HepG2 (cell line): ENCODE measurements at regions not wholly inside any gene's neighbourhood (a gene's known extent, or its start where the extent isn't known, plus 50 kb on each side); places are given as distances from the start of the nearest gene placed in this dataset.

Experiments used
- ATAC-seq: fragments of 200-7000 bp; cut with Tn5 transposase; 3 replicates; pipeline ENCODE4 v1.9.1; 2020; ENCODE audit warnings: mild to moderate bottlenecking, moderate library complexity
- BruUV-seq: library from RNA; stranded (reverse); fragments of 400-500 nt; replicated peaks from 2 replicates; lab custom pipeline; 2021; lab: Mats Ljungman, UMichigan
- CTCF ChIA-PET: fragments of 300-600 bp; formaldehyde crosslinking; extraction: SDS; loops from one replicate; lab custom pipeline; 2021; ENCODE audit warnings: low total read pairs, inconsistent platforms, low intra/inter-chr PET ratio; lab: Yijun Ruan, JAX
- POLR2A ChIA-PET: fragments of 350-600 bp; sonication (Branson Sonifier 250); formaldehyde crosslinking; loops from one replicate; lab custom pipeline; 2020; ENCODE audit warnings: antibody characterized with exemption, inconsistent platforms; lab: Yijun Ruan, JAX
- DNase-seq: peaks from one replicate; pipeline ENCODE4 v3.0.0-alpha.2; 2015; ENCODE audit warnings: low spot score
- FAIRE-seq: peaks from 3 replicates; lab custom pipeline; 2011; peaks lifted over from hg19 to GRCh38; lab: Jason Lieb, UNC
- H2AFZ ChIP-seq: one replicate; pipeline ENCODE4 v1.6.1; 2011; ENCODE audit warnings: low read length, inconsistent platforms
- H3K27ac ChIP-seq: fragments of 300-600 bp; 3 replicates; pipeline ENCODE4 v1.8.0; 2011; ENCODE audit warnings: mixed run types, mild to moderate bottlenecking, mixed read lengths, low read length, inconsistent platforms; ENCODE audit not compliant: insufficient read depth; ENCODE audit errors: extremely low read length
- H3K27me3 ChIP-seq, 2 experiments: fragments of 200-600 bp in 1 of 2; 2 replicates in 1 of 2; 3 replicates in 1 of 2; pipeline versions ENCODE4 v1.6.0 to v1.8.0; 2011; ENCODE audit warnings: low read length in 2 of 2, mild to moderate bottlenecking in 2 of 2, moderate library complexity in 2 of 2, inconsistent platforms in 1 of 2; ENCODE audit not compliant: insufficient read depth in 2 of 2, control insufficient read depth in 1 of 2
- H3K36me3 ChIP-seq, 2 experiments: fragments of 200-600 bp in 1 of 2; replicated peaks in 1 of 2; 2 replicates in 1 of 2; 3 replicates in 1 of 2; pipeline versions ENCODE4 v1.5.1 to v1.8.0; 2011; ENCODE audit warnings: low read length in 2 of 2, inconsistent platforms in 1 of 2; ENCODE audit not compliant: insufficient read depth in 2 of 2, control insufficient read depth in 1 of 2
- H3K4me1 ChIP-seq: 2 replicates; pipeline ENCODE4 v1.5.1; 2012; ENCODE audit warnings: low read length, inconsistent platforms; ENCODE audit not compliant: insufficient read depth
- H3K4me2 ChIP-seq: 2 replicates; pipeline ENCODE4 v1.6.0; 2011; ENCODE audit warnings: low read depth, low read length, inconsistent platforms
- H3K4me3 ChIP-seq, 3 experiments: fragments of 200-600 bp in 1 of 3; sonication (generic), shearing (Covaris generic) in 1 of 3; replicated peaks in 1 of 3; 2 replicates each; pipeline ENCODE4 v1.5.1; 2011 to 2016; ENCODE audit warnings: low read length in 3 of 3, inconsistent platforms in 2 of 3, low read depth in 2 of 3, mild to moderate bottlenecking in 2 of 3, control low read depth in 1 of 3, mixed read lengths in 1 of 3; ENCODE audit not compliant: insufficient read depth in 1 of 3
- H3K79me2 ChIP-seq: one replicate; pipeline ENCODE4 v1.6.1; 2011; ENCODE audit warnings: low read length, inconsistent platforms; ENCODE audit not compliant: insufficient read depth
- H3K9ac ChIP-seq: 2 replicates; pipeline ENCODE4 v1.6.0; 2011; ENCODE audit warnings: mild to moderate bottlenecking, low read depth, low read length, inconsistent platforms; ENCODE audit not compliant: insufficient read depth
- H3K9me3 ChIP-seq: 2 replicates; pipeline ENCODE4 v1.5.1; 2012; ENCODE audit warnings: mild to moderate bottlenecking, low read length
- H4K20me1 ChIP-seq: 2 replicates; pipeline ENCODE4 v1.6.0; 2011; ENCODE audit warnings: inconsistent platforms, mild to moderate bottlenecking, low read length, moderate library complexity; ENCODE audit not compliant: insufficient read depth
- ARHGAP35 ChIP-seq: sonication (generic); formaldehyde crosslinking; IDR thresholded peaks from 2 replicates; pipeline ENCODE4 v1.9.0; 2022; ENCODE audit warnings: mild to moderate bottlenecking, inconsistent platforms, moderate library complexity, missing genetic modification reagents, borderline replicate concordance
- FOXO1 ChIP-seq: sonication (generic); formaldehyde crosslinking; IDR thresholded peaks from 2 replicates; pipeline ENCODE4 v1.4.0; 2020; ENCODE audit warnings: missing genetic modification reagents
- IKZF1 ChIP-seq: fragments of 450-650 bp; IDR thresholded peaks from 2 replicates; pipeline ENCODE4 v1.7.1; 2016
- MED13 ChIP-seq: sonication (generic); formaldehyde crosslinking; IDR thresholded peaks from 2 replicates; pipeline ENCODE4 v1.5.0; 2020; ENCODE audit warnings: missing genetic modification reagents
- MTF2 ChIP-seq: sonication (generic); formaldehyde crosslinking; IDR thresholded peaks from 2 replicates; pipeline ENCODE4 v1.5.0; 2020; ENCODE audit warnings: missing genetic modification reagents, borderline replicate concordance
- NCOA1 ChIP-seq: sonication (generic); formaldehyde crosslinking; IDR thresholded peaks from 2 replicates; pipeline ENCODE4 v1.9.0; 2021; ENCODE audit warnings: missing genetic modification reagents
- NFE2L1 ChIP-seq: sonication (generic); formaldehyde crosslinking; IDR thresholded peaks from 2 replicates; pipeline ENCODE4 v1.4.0; 2020; ENCODE audit warnings: missing genetic modification reagents, mild to moderate bottlenecking, borderline replicate concordance
- SOX13 ChIP-seq, 3 experiments: fragments of 450-650 bp in 1 of 3; sonication (generic) in 1 of 3; formaldehyde crosslinking in 1 of 3; IDR thresholded peaks in 2 of 3; conservative IDR thresholded peaks in 1 of 3; 2 replicates each; pipeline versions ENCODE4 v1.5.0 to v1.6.1; 2016 to 2020; ENCODE audit warnings: antibody characterized with exemption in 1 of 3, mild to moderate bottlenecking in 1 of 3, missing compliant biosample characterization in 1 of 3, missing genetic modification reagents in 1 of 3, moderate library complexity in 1 of 3
- ZNF124 ChIP-seq: sonication (generic); formaldehyde crosslinking; IDR thresholded peaks from 2 replicates; pipeline ENCODE4 v1.4.0; 2020; ENCODE audit warnings: missing genetic modification reagents
- ZNF180 ChIP-seq: sonication (generic); formaldehyde crosslinking; IDR thresholded peaks from 2 replicates; pipeline ENCODE4 v1.4.0; 2020; ENCODE audit warnings: low read depth, missing genetic modification reagents, borderline replicate concordance
- ZNF256 ChIP-seq: sonication (generic); formaldehyde crosslinking; conservative IDR thresholded peaks from 2 replicates; pipeline ENCODE4 v1.4.0; 2020; ENCODE audit warnings: missing genetic modification reagents
- in situ Hi-C: cut with HindIII; loops from 2 replicates; pipeline ENCODE4 v1.10.0; 2017; ENCODE audit warnings: low pct_unique_long_range_greater_than_20kb; ENCODE audit not compliant: extremely low pct_ligation_motif_present
- intact Hi-C: fragments of 100-400 bp; cut with micrococcal nuclease; formaldehyde crosslinking; loops from one replicate; pipeline ENCODE4 v1.10.0; 2022; ENCODE audit not compliant: unreplicated experiment
- TF ChIP-seq, protein P1 (sequence below): sonication (generic); formaldehyde crosslinking; IDR thresholded peaks from 2 replicates; pipeline ENCODE4 v1.4.0; 2020; ENCODE audit warnings: missing genetic modification reagents
- TF ChIP-seq, protein P2 (sequence below): sonication (generic); formaldehyde crosslinking; IDR thresholded peaks from 2 replicates; pipeline ENCODE4 v1.5.0; 2020; ENCODE audit warnings: mild to moderate bottlenecking, missing genetic modification reagents, borderline replicate concordance

DNA sequence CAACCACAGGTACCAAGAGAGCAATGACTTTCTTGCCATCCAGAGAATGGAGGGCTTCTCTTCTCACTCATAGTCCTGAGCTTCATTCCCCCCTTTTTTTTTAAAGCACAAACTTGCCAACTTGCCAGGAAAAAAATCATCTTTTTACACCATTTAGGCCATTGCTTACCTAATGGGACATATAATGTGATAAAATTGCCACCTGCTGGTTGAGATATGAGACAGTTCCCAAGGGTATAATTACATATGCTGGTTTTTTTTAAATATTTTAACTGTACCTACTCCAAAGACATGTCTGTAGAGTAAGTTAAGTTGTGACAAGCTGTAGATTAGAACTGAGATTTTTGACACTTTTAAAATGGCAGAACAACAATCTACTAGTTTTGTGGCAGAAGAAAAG lies 519.1 kb upstream of the SEL1L start:
- no peak overlapping the region for H3K27ac ChIP-seq
- no peaks in the 10 kb centered on the region for H3K79me2 ChIP-seq
- H3K36me3 ChIP-seq, result no peaks in the 10 kb centered on the region
- BruUV-seq, result no TSS peak
- POLR2A ChIA-PET, result no interaction called here
- no peak overlapping the region for H3K4me2 ChIP-seq
- FAIRE-seq (no peak), DNase-seq (no peak), ATAC-seq (no peak)
- in situ Hi-C loops, result no loop called here
- H3K27me3 ChIP-seq, result no peaks in the 10 kb centered on the region
- H2AFZ ChIP-seq, result no peak overlapping the region
- no peak overlapping the region for H3K9ac ChIP-seq
- H3K4me1 ChIP-seq, result no peaks in the 10 kb centered on the region
- CTCF ChIA-PET, result no interaction called here
- no peaks in the 10 kb centered on the region for H4K20me1 ChIP-seq
- intact Hi-C loops, result no loop called here
- H3K9me3 ChIP-seq, result peaks cover 87% of the 10 kb centered on the region
- no peak overlapping the region for H3K4me3 ChIP-seq
- no peak for TF ChIP-seq ZNF256
- no peak for TF ChIP-seq ARHGAP35 (CRISPR knock-in tag)
- TF ChIP-seq MTF2, result no peak
- no peak for TF ChIP-seq NCOA1 (CRISPR knock-in tag)
- no peak for TF ChIP-seq ZNF180 (CRISPR knock-in tag)
- no peak for TF ChIP-seq FOXO1 (CRISPR knock-in tag)
- TF ChIP-seq NFE2L1 (CRISPR knock-in tag), result no peak
- TF ChIP-seq, protein P1, sequence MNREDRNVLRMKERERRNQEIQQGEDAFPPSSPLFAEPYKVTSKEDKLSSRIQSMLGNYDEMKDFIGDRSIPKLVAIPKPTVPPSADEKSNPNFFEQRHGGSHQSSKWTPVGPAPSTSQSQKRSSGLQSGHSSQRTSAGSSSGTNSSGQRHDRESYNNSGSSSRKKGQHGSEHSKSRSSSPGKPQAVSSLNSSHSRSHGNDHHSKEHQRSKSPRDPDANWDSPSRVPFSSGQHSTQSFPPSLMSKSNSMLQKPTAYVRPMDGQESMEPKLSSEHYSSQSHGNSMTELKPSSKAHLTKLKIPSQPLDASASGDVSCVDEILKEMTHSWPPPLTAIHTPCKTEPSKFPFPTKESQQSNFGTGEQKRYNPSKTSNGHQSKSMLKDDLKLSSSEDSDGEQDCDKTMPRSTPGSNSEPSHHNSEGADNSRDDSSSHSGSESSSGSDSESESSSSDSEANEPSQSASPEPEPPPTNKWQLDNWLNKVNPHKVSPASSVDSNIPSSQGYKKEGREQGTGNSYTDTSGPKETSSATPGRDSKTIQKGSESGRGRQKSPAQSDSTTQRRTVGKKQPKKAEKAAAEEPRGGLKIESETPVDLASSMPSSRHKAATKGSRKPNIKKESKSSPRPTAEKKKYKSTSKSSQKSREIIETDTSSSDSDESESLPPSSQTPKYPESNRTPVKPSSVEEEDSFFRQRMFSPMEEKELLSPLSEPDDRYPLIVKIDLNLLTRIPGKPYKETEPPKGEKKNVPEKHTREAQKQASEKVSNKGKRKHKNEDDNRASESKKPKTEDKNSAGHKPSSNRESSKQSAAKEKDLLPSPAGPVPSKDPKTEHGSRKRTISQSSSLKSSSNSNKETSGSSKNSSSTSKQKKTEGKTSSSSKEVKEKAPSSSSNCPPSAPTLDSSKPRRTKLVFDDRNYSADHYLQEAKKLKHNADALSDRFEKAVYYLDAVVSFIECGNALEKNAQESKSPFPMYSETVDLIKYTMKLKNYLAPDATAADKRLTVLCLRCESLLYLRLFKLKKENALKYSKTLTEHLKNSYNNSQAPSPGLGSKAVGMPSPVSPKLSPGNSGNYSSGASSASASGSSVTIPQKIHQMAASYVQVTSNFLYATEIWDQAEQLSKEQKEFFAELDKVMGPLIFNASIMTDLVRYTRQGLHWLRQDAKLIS (CRISPR knock-in tag), result no peak
- TF ChIP-seq ZNF124, result no peak
- no peak for TF ChIP-seq MED13 (CRISPR knock-in tag)
- TF ChIP-seq, protein P2, sequence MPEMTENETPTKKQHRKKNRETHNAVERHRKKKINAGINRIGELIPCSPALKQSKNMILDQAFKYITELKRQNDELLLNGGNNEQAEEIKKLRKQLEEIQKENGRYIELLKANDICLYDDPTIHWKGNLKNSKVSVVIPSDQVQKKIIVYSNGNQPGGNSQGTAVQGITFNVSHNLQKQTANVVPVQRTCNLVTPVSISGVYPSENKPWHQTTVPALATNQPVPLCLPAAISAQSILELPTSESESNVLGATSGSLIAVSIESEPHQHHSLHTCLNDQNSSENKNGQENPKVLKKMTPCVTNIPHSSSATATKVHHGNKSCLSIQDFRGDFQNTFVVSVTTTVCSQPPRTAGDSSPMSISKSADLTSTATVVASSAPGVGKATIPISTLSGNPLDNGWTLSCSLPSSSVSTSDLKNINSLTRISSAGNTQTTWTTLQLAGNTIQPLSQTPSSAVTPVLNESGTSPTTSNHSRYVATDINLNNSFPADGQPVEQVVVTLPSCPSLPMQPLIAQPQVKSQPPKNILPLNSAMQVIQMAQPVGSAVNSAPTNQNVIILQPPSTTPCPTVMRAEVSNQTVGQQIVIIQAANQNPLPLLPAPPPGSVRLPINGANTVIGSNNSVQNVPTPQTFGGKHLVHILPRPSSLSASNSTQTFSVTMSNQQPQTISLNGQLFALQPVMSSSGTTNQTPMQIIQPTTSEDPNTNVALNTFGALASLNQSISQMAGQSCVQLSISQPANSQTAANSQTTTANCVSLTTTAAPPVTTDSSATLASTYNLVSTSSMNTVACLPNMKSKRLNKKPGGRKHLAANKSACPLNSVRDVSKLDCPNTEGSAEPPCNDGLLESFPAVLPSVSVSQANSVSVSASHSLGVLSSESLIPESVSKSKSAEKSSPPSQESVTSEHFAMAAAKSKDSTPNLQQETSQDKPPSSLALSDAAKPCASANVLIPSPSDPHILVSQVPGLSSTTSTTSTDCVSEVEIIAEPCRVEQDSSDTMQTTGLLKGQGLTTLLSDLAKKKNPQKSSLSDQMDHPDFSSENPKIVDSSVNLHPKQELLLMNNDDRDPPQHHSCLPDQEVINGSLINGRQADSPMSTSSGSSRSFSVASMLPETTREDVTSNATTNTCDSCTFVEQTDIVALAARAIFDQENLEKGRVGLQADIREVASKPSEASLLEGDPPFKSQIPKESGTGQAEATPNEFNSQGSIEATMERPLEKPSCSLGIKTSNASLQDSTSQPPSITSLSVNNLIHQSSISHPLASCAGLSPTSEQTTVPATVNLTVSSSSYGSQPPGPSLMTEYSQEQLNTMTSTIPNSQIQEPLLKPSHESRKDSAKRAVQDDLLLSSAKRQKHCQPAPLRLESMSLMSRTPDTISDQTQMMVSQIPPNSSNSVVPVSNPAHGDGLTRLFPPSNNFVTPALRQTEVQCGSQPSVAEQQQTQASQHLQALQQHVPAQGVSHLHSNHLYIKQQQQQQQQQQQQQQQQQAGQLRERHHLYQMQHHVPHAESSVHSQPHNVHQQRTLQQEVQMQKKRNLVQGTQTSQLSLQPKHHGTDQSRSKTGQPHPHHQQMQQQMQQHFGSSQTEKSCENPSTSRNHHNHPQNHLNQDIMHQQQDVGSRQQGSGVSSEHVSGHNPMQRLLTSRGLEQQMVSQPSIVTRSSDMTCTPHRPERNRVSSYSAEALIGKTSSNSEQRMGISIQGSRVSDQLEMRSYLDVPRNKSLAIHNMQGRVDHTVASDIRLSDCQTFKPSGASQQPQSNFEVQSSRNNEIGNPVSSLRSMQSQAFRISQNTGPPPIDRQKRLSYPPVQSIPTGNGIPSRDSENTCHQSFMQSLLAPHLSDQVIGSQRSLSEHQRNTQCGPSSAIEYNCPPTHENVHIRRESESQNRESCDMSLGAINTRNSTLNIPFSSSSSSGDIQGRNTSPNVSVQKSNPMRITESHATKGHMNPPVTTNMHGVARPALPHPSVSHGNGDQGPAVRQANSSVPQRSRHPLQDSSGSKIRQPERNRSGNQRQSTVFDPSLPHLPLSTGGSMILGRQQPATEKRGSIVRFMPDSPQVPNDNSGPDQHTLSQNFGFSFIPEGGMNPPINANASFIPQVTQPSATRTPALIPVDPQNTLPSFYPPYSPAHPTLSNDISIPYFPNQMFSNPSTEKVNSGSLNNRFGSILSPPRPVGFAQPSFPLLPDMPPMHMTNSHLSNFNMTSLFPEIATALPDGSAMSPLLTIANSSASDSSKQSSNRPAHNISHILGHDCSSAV, result no peak
- no peak for TF ChIP-seq IKZF1
- TF ChIP-seq SOX13 (IDR thresholded peaks at IDR 0.05), result no peak
- TF ChIP-seq SOX13 (CRISPR knock-in tag; conservative IDR thresholded peaks at IDR 0.05 in 1 of 2, IDR thresholded peaks at IDR 0.05 in 1 of 2), result no peak
